Esophagus muscularis mucosa (tissue), 4 donors: ENCODE measurements at regions not wholly inside any gene's neighbourhood (a gene's known extent, or its start where the extent isn't known, plus 50 kb on each side); places are given as distances from the start of the nearest gene placed in this dataset.

Experiments used
- DNase-seq: peaks from one replicate; pipeline ENCODE4 v3.0.0-alpha.2; 2017; ENCODE audit errors: extremely low spot score
- H3K27ac ChIP-seq, 4 donors: fragments of 200-600 bp; sonication (generic); replicated peaks in 1 of 4; 1 replicate in 3 of 4; 2 replicates in 1 of 4; pipeline ENCODE4 v1.5.1; 2016 to 2019; ENCODE audit warnings: mild to moderate bottlenecking in 1 of 4
- H3K27me3 ChIP-seq, 4 donors: fragments of 200-600 bp; sonication (generic); one replicate each; pipeline versions ENCODE4 v1.5.1 to v1.6.0; 2016 to 2019
- H3K36me3 ChIP-seq, 4 donors: fragments of 200-600 bp; sonication (generic); one replicate each; pipeline ENCODE4 v1.5.1; 2016 to 2019
- H3K4me1 ChIP-seq, 4 donors: fragments of 200-600 bp; sonication (generic); one replicate each; pipeline ENCODE4 v1.5.1; 2016 to 2019
- H3K4me3 ChIP-seq, 4 donors: fragments of 200-600 bp; sonication (generic); 1 replicate in 2 of 4; 2 replicates in 2 of 4; pipeline ENCODE4 v1.5.1; 2016 to 2019; ENCODE audit warnings: mild to moderate bottlenecking in 4 of 4, moderate library complexity in 1 of 4
- H3K9me3 ChIP-seq, 4 donors: fragments of 200-600 bp; sonication (generic); 1 replicate in 3 of 4; 2 replicates in 1 of 4; pipeline ENCODE4 v1.5.1; 2016 to 2019
- CTCF ChIP-seq, 3 experiments: fragments of 200-600 bp in 2 of 3; fragments of 450-650 bp in 1 of 3; sonication (generic) in 2 of 3; IDR thresholded peaks; one replicate each; pipeline ENCODE4 v1.5.1; 2017 to 2019; ENCODE audit warnings: antibody characterized with exemption in 3 of 3, mild to moderate bottlenecking in 2 of 3, moderate library complexity in 1 of 3
- EP300 ChIP-seq: sonication (generic); formaldehyde crosslinking; IDR thresholded peaks from one replicate; pipeline ENCODE4 v1.6.1; 2017; ENCODE audit warnings: antibody characterized with exemption
- POLR2A ChIP-seq: fragments of 450-650 bp; IDR thresholded peaks from one replicate; pipeline ENCODE4 v1.6.1; 2017; ENCODE audit warnings: antibody characterized with exemption, moderate library complexity, mild to moderate bottlenecking, low read depth
- POLR2AphosphoS5 ChIP-seq, 2 donors: sonication (generic); formaldehyde crosslinking; IDR thresholded peaks; one replicate each; pipeline ENCODE4 v1.6.1; 2017; ENCODE audit warnings: antibody characterized with exemption in 2 of 2
- WGBS: methylation state at CpG from one replicate; pipeline ENCODE4 v1.1.5; 2018; 5-methylcytosine and 5-hydroxymethylcytosine counted together
- intact Hi-C: fragments of 100-400 bp; cut with DNase I; formaldehyde crosslinking; loops from one replicate; pipeline ENCODE4 v1.15.1; 2023

GRCh38 chr12:107973950-107974349 is 155.1 kb upstream of the WSCD2 start:
- intact Hi-C loops, result no loop called here

GRCh38 chr12:107976331-107976730 is 152.8 kb upstream of the WSCD2 start:
- intact Hi-C loops, result no loop called here
- H3K36me3 ChIP-seq, result no peaks in the 10 kb centered on the region
- DNase-seq, result no peak
- TF ChIP-seq CTCF (IDR thresholded peaks at IDR 0.05) (no peak), POLR2AphosphoS5 (IDR thresholded peaks at IDR 0.05) (no peak), POLR2A (no peak), EP300 (no peak)
- H3K27ac ChIP-seq, result no peak overlapping the region
- peaks cover 0 to 13% (median 0%) of the 10 kb centered on the region in 4 donors for H3K27me3 ChIP-seq
- H3K4me1 ChIP-seq, result no peaks in the 10 kb centered on the region
- no peak overlapping the region for H3K4me3 ChIP-seq
- H3K9me3 ChIP-seq, result peaks cover 0 to 9% (median 8%) of the 10 kb centered on the region in 4 donors

More at GRCh38 chr12:107973950-107974349, 155.1 kb upstream of the WSCD2 start:
- Histone ChIP-seq H3K27ac (no peak overlapping the region), H3K27me3 (peaks cover 0 to 13% (median 0%) of the 10 kb centered on the region in 4 donors), H3K4me3 (no peak overlapping the region), H3K36me3 (no peaks in the 10 kb centered on the region), H3K9me3 (peaks cover 0 to 9% (median 8%) of the 10 kb centered on the region in 4 donors), H3K4me1 (no peaks in the 10 kb centered on the region)
- no peak for TF ChIP-seq POLR2A
- TF ChIP-seq CTCF (IDR thresholded peaks at IDR 0.05), result no peak
- TF ChIP-seq POLR2AphosphoS5 (IDR thresholded peaks at IDR 0.05), result no peak
- TF ChIP-seq EP300, result no peak
- DNase-seq, result no peak

- no peaks in the 10 kb centered on the region for H3K4me1 ChIP-seq
- intact Hi-C loops, result no loop called here
- TF ChIP-seq POLR2A (no peak), CTCF (IDR thresholded peaks at IDR 0.05) (no peak), POLR2AphosphoS5 (IDR thresholded peaks at IDR 0.05) (no peak), EP300 (no peak)
- H3K4me3 ChIP-seq, result no peak overlapping the region
- peaks cover 0 to 9% (median 8%) of the 10 kb centered on the region in 4 donors for H3K9me3 ChIP-seq
- WGBS, result 57% methylated on average over 5 of the region's 5 CpGs
- no peak overlapping the region for H3K27ac ChIP-seq
- no peaks in the 10 kb centered on the region for H3K36me3 ChIP-seq
- no peak for DNase-seq
- peaks cover 0 to 9% (median 0%) of the 10 kb centered on the region in 4 donors for H3K27me3 ChIP-seq
Measured at GRCh38 chr12:107978201-107978600, 150.9 kb upstream of the WSCD2 start.

GRCh38 chr12:107978641-107979040 is 150.4 kb upstream of the WSCD2 start:
- Histone ChIP-seq H3K4me3 (no peak overlapping the region), H3K4me1 (no peaks in the 10 kb centered on the region), H3K27me3 (peaks cover 0 to 9% (median 0%) of the 10 kb centered on the region in 4 donors), H3K27ac (no peak overlapping the region), H3K36me3 (no peaks in the 10 kb centered on the region), H3K9me3 (peaks cover 0 to 9% (median 7%) of the 10 kb centered on the region in 4 donors)
- WGBS, result 79% methylated on average over 4 of the region's 4 CpGs
- intact Hi-C loops, result no loop called here
- no peak for TF ChIP-seq POLR2A
- TF ChIP-seq EP300, result no peak
- TF ChIP-seq CTCF (IDR thresholded peaks at IDR 0.05), result no peak
- no peak for TF ChIP-seq POLR2AphosphoS5 (IDR thresholded peaks at IDR 0.05)
- DNase-seq, result peak; percentile 81
